LNCaP clone FGC (cell line): ENCODE measurements at regions not wholly inside any gene's neighbourhood (a gene's known extent, or its start where the extent isn't known, plus 50 kb on each side); places are given as distances from the start of the nearest gene placed in this dataset.
"Not testable (repeated sequence)": the region's sequence is repeated elsewhere in the genome, so short reads cannot be mapped to it uniquely, and the experiment has no call there.

Source experiments
- DNase-seq: peaks from one replicate; pipeline ENCODE4 v3.0.0-alpha.2; 2011; ENCODE audit warnings: low read depth
- H3K4me3 ChIP-seq: 2 replicates; pipeline ENCODE4 v1.5.1; 2011; ENCODE audit warnings: mild to moderate bottlenecking, low read depth, low read length, control low read depth
- CTCF ChIP-seq: IDR thresholded peaks from 2 replicates; pipeline ENCODE4 v1.5.1; 2012; ENCODE audit warnings: mild to moderate bottlenecking; ENCODE audit not compliant: control insufficient read depth, insufficient read depth; ENCODE audit errors: extremely low read depth

- no peak for TF ChIP-seq CTCF
- no peak for DNase-seq
- H3K4me3 ChIP-seq: no peak overlapping the region
Measured at GRCh38 chr1:104100115-104100514, 350.4 kb downstream of the AMY1C start.

GRCh38 chr1:104105465-104105864, 355.8 kb downstream of the AMY1C start:
- no peak for DNase-seq
- TF ChIP-seq CTCF: no peak

GRCh38 chr1:104120525-104120924, 370.8 kb downstream of the AMY1C start:
- peak; percentile 31 for TF ChIP-seq CTCF
- H3K4me3 ChIP-seq: no peak overlapping the region
- DNase-seq: no peak

More at GRCh38 chr1:104105465-104105864, 355.8 kb downstream of the AMY1C start:
- no peak overlapping the region for H3K4me3 ChIP-seq

GRCh38 chr1:104121271-104121670, 371.6 kb downstream of the AMY1C start:
- DNase-seq: no peak
- no peak overlapping the region for H3K4me3 ChIP-seq
- TF ChIP-seq CTCF: no peak

- no peak overlapping the region for H3K4me3 ChIP-seq
- TF ChIP-seq CTCF: no peak
- DNase-seq: no peak
Measured at GRCh38 chr1:104125266-104125665, 375.6 kb downstream of the AMY1C start.

- no peak for TF ChIP-seq CTCF
- no peak overlapping the region for H3K4me3 ChIP-seq
- DNase-seq: no peak
Measured at GRCh38 chr1:104125970-104126369, 376.3 kb downstream of the AMY1C start.

GRCh38 chr1:104132382-104132973, 382.8 kb downstream of the AMY1C start:
- peak; percentile 84 for TF ChIP-seq CTCF
- no peak overlapping the region for H3K4me3 ChIP-seq
- peak; percentile 32 for DNase-seq

- not testable (repeated sequence) for DNase-seq, H3K4me3 ChIP-seq
Measured at GRCh38 chr1:104135036-104135435, 385.3 kb downstream of the AMY1C start.
